GM23248 (cell line): ENCODE measurements at regions not wholly inside any gene's neighbourhood (a gene's known extent, or its start where the extent isn't known, plus 50 kb on each side); places are given as distances from the start of the nearest gene placed in this dataset.

Experiments used
- EZH2 ChIP-seq: fragments of 200-600 bp; sonication (generic); IDR thresholded peaks from 2 replicates; pipeline ENCODE4 v1.6.1; 2018; ENCODE audit warnings: antibody characterized with exemption, mild to moderate bottlenecking; ENCODE audit not compliant: insufficient read depth, poor library complexity, severe bottlenecking
- EZH2phosphoT487 ChIP-seq: fragments of 200-600 bp; sonication (generic); IDR thresholded peaks from 2 replicates; pipeline ENCODE4 v1.6.1; 2018; ENCODE audit warnings: antibody characterized with exemption, moderate library complexity, mild to moderate bottlenecking, low read depth; ENCODE audit not compliant: insufficient read depth

GRCh38 chr3:26358405-26358804 lies 264.2 kb upstream of the LRRC3B start:
- TF ChIP-seq EZH2 = no peak
- no peak for TF ChIP-seq EZH2phosphoT487
